Transverse colon (tissue), 4 donors: ENCODE measurements at regions not wholly inside any gene's neighbourhood (a gene's known extent, or its start where the extent isn't known, plus 50 kb on each side); places are given as distances from the start of the nearest gene placed in this dataset.

ENCODE experiments used
- DNase-seq: peaks from one replicate; pipeline ENCODE4 v3.0.0-alpha.2; 2019
- H3K27ac ChIP-seq, 4 donors: fragments of 200-600 bp; sonication (generic); 2 replicates each; pipeline ENCODE4 v1.5.1; 2016 to 2018; ENCODE audit warnings: inconsistent platforms in 4 of 4
- H3K27me3 ChIP-seq: fragments of 200-600 bp; sonication (generic); 2 replicates; pipeline ENCODE4 v1.5.1; 2017; ENCODE audit warnings: inconsistent platforms
- H3K36me3 ChIP-seq, 4 donors: fragments of 200-600 bp; sonication (generic); 2 replicates each; pipeline ENCODE4 v1.5.1; 2017 to 2019; ENCODE audit warnings: inconsistent platforms in 4 of 4
- H3K4me1 ChIP-seq, 4 donors: fragments of 200-600 bp; sonication (generic); 2 replicates each; pipeline ENCODE4 v1.5.1; 2017 to 2020; ENCODE audit warnings: inconsistent platforms in 4 of 4
- H3K4me3 ChIP-seq, 4 donors: fragments of 200-600 bp; sonication (generic); 1 replicate in 1 of 4; 2 replicates in 3 of 4; pipeline versions ENCODE4 v1.5.1 to v1.6.1; 2017 to 2019; ENCODE audit warnings: inconsistent platforms in 4 of 4
- H3K9me3 ChIP-seq, 2 donors: fragments of 200-600 bp; sonication (generic); 2 replicates each; pipeline ENCODE4 v1.5.1; 2017 to 2019; ENCODE audit warnings: inconsistent platforms in 2 of 2
- EP300 ChIP-seq: sonication (generic); formaldehyde crosslinking; IDR thresholded peaks from one replicate; pipeline ENCODE4 v1.6.1; 2017; ENCODE audit warnings: antibody characterized with exemption, low read depth
- POLR2A ChIP-seq: fragments of 450-650 bp; IDR thresholded peaks from one replicate; pipeline ENCODE4 v1.6.1; 2016; ENCODE audit warnings: antibody characterized with exemption, mild to moderate bottlenecking, moderate library complexity
- POLR2AphosphoS5 ChIP-seq, 3 donors: sonication (generic); formaldehyde crosslinking; IDR thresholded peaks; one replicate each; pipeline ENCODE4 v1.6.1; 2016; ENCODE audit warnings: antibody characterized with exemption in 3 of 3
- WGBS, 2 donors: methylation state at CpG; one replicate each; pipeline ENCODE4 v1.1.5; 2018; ENCODE audit warnings: low coverage in 1 of 2; 5-methylcytosine and 5-hydroxymethylcytosine counted together
- in situ Hi-C, 4 donors: fragments of 200-750 bp; cut with MboI; loops; one replicate each; pipeline versions ENCODE4 v1.15.0 to v1.15.1; 2017; ENCODE audit warnings: low sequenced_read_pairs in 3 of 4, low pct_ligation_motif_present in 1 of 4, low pct_unique_long_range_greater_than_20kb in 1 of 4
- intact Hi-C: fragments of 100-400 bp; cut with DNase I; formaldehyde crosslinking; loops from one replicate; pipeline ENCODE4 v1.15.1; 2023; ENCODE audit warnings: low total_unique reads
- TF ChIP-seq, protein P1 (sequence below), 5 experiments: fragments of 200-600 bp in 3 of 5; fragments of 450-650 bp in 2 of 5; sonication (generic) in 3 of 5; IDR thresholded peaks; 1 replicate in 2 of 5; 2 replicates in 3 of 5; pipeline ENCODE4 v1.5.1; 2016 to 2017; ENCODE audit warnings: antibody characterized with exemption in 5 of 5, inconsistent platforms in 3 of 5, mild to moderate bottlenecking in 2 of 5, moderate library complexity in 1 of 5

GRCh38 chr7:114110666-114111065 lies 191.9 kb upstream of the PPP1R3A start:
- in situ Hi-C loops = no loop called here

GRCh38 chr7:114109721-114110120 lies 190.9 kb upstream of the PPP1R3A start:
- DNase-seq = no peak
- Histone ChIP-seq H3K4me3 (no peak overlapping the region), H3K36me3 (no peaks in the 10 kb centered on the region), H3K27me3 (no peaks in the 10 kb centered on the region), H3K4me1 (peaks cover 0 to 3% (median 0%) of the 10 kb centered on the region in 4 donors), H3K9me3 (no peaks in the 10 kb centered on the region), H3K27ac (no peak overlapping the region)
- TF ChIP-seq POLR2AphosphoS5 (IDR thresholded peaks at IDR 0.05) (no peak), EP300 (no peak), POLR2A (no peak)
- TF ChIP-seq, protein P1, sequence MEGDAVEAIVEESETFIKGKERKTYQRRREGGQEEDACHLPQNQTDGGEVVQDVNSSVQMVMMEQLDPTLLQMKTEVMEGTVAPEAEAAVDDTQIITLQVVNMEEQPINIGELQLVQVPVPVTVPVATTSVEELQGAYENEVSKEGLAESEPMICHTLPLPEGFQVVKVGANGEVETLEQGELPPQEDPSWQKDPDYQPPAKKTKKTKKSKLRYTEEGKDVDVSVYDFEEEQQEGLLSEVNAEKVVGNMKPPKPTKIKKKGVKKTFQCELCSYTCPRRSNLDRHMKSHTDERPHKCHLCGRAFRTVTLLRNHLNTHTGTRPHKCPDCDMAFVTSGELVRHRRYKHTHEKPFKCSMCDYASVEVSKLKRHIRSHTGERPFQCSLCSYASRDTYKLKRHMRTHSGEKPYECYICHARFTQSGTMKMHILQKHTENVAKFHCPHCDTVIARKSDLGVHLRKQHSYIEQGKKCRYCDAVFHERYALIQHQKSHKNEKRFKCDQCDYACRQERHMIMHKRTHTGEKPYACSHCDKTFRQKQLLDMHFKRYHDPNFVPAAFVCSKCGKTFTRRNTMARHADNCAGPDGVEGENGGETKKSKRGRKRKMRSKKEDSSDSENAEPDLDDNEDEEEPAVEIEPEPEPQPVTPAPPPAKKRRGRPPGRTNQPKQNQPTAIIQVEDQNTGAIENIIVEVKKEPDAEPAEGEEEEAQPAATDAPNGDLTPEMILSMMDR (IDR thresholded peaks at IDR 0.05) = no peak
- intact Hi-C loops (no loop called here), in situ Hi-C loops (no loop called here)

More at GRCh38 chr7:114110666-114111065, 191.9 kb upstream of the PPP1R3A start:
- no peaks in the 10 kb centered on the region for H3K27me3 ChIP-seq
- TF ChIP-seq POLR2AphosphoS5 (IDR thresholded peaks at IDR 0.05) (no peak), EP300 (no peak), POLR2A (no peak)
- TF ChIP-seq, protein P1 (IDR thresholded peaks at IDR 0.05) = no peak
- H3K4me1 ChIP-seq = peaks cover 0 to 3% (median 0%) of the 10 kb centered on the region in 4 donors
- no peak for DNase-seq
- H3K4me3 ChIP-seq = no peak overlapping the region
- no peaks in the 10 kb centered on the region for H3K36me3 ChIP-seq
- no peak overlapping the region for H3K27ac ChIP-seq
- no peaks in the 10 kb centered on the region for H3K9me3 ChIP-seq
- intact Hi-C loops = no loop called here

DNA sequence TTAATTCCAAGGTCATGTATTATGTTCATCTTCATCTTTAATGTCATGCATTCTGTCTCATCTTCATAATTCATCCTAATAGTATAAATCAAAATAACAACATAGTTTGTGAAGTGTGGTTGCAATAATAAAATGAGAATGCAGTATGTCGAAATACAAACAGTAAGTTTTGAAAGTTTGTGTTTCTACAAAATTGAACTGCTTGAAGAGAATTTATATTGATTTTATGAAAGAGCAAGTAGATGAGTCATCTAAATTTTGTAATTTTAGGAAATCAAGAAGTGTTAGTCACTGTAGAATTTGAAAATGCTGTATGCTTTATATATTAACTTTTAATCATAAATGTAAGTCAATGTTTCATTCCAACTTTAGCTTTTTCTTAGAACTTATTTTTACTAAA lies 190.5 kb upstream of the PPP1R3A start:
- H3K27ac ChIP-seq = no peak overlapping the region
- TF ChIP-seq, protein P1 (IDR thresholded peaks at IDR 0.05) = no peak
- TF ChIP-seq POLR2AphosphoS5 (IDR thresholded peaks at IDR 0.05) (no peak), EP300 (no peak), POLR2A (no peak)
- H3K9me3 ChIP-seq = no peaks in the 10 kb centered on the region
- WGBS, 2 donors = 83 to 91% methylated on average over 1 of the region's 1 CpG
- no peak for DNase-seq
- intact Hi-C loops = no loop called here
- no peak overlapping the region for H3K4me3 ChIP-seq
- in situ Hi-C loops = no loop called here
- no peaks in the 10 kb centered on the region for H3K36me3 ChIP-seq
- H3K4me1 ChIP-seq = peaks cover 0 to 3% (median under 1%) of the 10 kb centered on the region in 4 donors
- H3K27me3 ChIP-seq = no peaks in the 10 kb centered on the region

- Histone ChIP-seq H3K4me3 (no peak overlapping the region), H3K4me1 (peaks cover 0 to 6% (median 2%) of the 10 kb centered on the region in 4 donors), H3K27me3 (no peaks in the 10 kb centered on the region), H3K27ac (no peak overlapping the region), H3K9me3 (no peaks in the 10 kb centered on the region), H3K36me3 (no peaks in the 10 kb centered on the region)
- in situ Hi-C loops = no loop called here
- TF ChIP-seq POLR2AphosphoS5 (IDR thresholded peaks at IDR 0.05) (no peak), POLR2A (no peak), EP300 (no peak)
- TF ChIP-seq, protein P1 (IDR thresholded peaks at IDR 0.05) = no peak
- DNase-seq = no peak
- intact Hi-C loops = no loop called here
These were observed 189.7 kb upstream of the PPP1R3A start for GRCh38 chr7:114108510-114108909.
